Neural crest cell (in vitro differentiated cells): ENCODE measurements at regions not wholly inside any gene's neighbourhood (a gene's known extent, or its start where the extent isn't known, plus 50 kb on each side); places are given as distances from the start of the nearest gene placed in this dataset.

ENCODE experiments used
- DNase-seq: peaks from one replicate; pipeline ENCODE4 v3.0.0; 2021; ENCODE audit warnings: low read depth, mixed read lengths, low spot score
- H3K27ac Mint-ChIP-seq: one replicate; pipeline ENCODE4 v1.8.0; 2021; ENCODE audit warnings: mild to moderate bottlenecking, mixed read lengths; ENCODE audit not compliant: unreplicated experiment
- H3K27me3 Mint-ChIP-seq: 2 replicates; pipeline ENCODE4 v1.8.0; 2021; ENCODE audit warnings: low read depth, mild to moderate bottlenecking, mixed read lengths
- H3K36me3 Mint-ChIP-seq: 2 replicates; pipeline ENCODE4 v1.8.0; 2021; ENCODE audit warnings: low read depth, mild to moderate bottlenecking, mixed read lengths
- H3K4me1 Mint-ChIP-seq: 2 replicates; pipeline ENCODE4 v1.8.0; 2021; ENCODE audit warnings: mixed read lengths
- H3K4me3 Mint-ChIP-seq: one replicate; pipeline ENCODE4 v1.8.0; 2021; ENCODE audit warnings: mild to moderate bottlenecking, mixed read lengths
- H3K9me3 Mint-ChIP-seq: 2 replicates; pipeline ENCODE4 v1.8.0; 2021; ENCODE audit warnings: mixed read lengths
- TF ChIP-seq, protein P1 (sequence below): fragments of 200-600 bp; sonication (generic); conservative IDR thresholded peaks from 2 replicates; pipeline ENCODE4 v1.5.0; 2021; ENCODE audit warnings: antibody characterized with exemption, mild to moderate bottlenecking

DNA sequence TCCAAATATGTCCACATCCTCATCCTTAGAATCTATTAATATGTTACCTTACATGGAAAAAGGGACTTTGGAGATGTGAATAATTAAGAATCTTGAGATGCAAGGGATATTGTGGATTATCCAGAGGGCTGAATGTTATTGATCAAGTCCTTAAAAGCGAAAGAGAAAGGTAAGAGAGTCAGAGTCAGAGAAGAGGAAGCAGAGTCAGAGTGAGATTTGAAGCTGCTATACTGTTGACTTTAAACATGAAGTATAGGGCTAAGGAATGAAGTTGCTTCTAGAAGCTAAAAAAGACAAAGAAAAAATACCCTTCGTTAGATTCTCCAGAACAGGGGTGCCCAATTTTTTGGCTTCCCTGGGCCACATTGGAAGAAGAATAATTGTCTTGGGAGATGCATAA lies 627.2 kb upstream of the SLITRK6 start:
- TF ChIP-seq, protein P1, sequence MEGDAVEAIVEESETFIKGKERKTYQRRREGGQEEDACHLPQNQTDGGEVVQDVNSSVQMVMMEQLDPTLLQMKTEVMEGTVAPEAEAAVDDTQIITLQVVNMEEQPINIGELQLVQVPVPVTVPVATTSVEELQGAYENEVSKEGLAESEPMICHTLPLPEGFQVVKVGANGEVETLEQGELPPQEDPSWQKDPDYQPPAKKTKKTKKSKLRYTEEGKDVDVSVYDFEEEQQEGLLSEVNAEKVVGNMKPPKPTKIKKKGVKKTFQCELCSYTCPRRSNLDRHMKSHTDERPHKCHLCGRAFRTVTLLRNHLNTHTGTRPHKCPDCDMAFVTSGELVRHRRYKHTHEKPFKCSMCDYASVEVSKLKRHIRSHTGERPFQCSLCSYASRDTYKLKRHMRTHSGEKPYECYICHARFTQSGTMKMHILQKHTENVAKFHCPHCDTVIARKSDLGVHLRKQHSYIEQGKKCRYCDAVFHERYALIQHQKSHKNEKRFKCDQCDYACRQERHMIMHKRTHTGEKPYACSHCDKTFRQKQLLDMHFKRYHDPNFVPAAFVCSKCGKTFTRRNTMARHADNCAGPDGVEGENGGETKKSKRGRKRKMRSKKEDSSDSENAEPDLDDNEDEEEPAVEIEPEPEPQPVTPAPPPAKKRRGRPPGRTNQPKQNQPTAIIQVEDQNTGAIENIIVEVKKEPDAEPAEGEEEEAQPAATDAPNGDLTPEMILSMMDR: no peak
- Mint-ChIP-seq H3K4me1 (peaks cover 17% of the 10 kb centered on the region), H3K4me3 (no peak overlapping the region), H3K27ac (no peak overlapping the region), H3K27me3 (no peaks in the 10 kb centered on the region), H3K36me3 (peaks cover 3% of the 10 kb centered on the region), H3K9me3 (peaks cover 5% of the 10 kb centered on the region)
- DNase-seq: no peak

DNA sequence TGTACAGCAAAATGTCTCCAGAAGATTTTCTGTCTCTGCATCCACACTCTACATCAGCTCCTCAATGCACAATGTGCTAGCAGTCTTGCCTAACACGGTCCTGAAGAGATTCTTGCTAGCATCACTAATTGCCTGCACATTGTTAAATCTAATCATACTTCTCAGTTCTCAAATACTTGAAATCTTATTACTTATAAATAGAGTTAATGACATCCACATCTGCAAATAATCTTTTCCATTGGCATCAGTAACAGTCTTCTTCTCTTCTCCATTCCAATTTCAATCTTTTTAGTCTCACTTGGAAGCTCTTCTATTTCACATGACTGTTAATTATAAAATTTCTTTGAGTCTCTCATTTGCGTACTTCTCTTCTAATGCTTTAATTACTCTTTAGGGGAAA lies 630.5 kb upstream of the SLITRK6 start:
- DNase-seq: no peak
- peaks cover 7% of the 10 kb centered on the region for H3K36me3 Mint-ChIP-seq
- H3K4me3 Mint-ChIP-seq: no peak overlapping the region
- H3K27me3 Mint-ChIP-seq: no peaks in the 10 kb centered on the region
- H3K27ac Mint-ChIP-seq: no peak overlapping the region
- TF ChIP-seq, protein P1: no peak
- H3K4me1 Mint-ChIP-seq: peaks cover 10% of the 10 kb centered on the region
- peaks cover 10% of the 10 kb centered on the region for H3K9me3 Mint-ChIP-seq

DNA sequence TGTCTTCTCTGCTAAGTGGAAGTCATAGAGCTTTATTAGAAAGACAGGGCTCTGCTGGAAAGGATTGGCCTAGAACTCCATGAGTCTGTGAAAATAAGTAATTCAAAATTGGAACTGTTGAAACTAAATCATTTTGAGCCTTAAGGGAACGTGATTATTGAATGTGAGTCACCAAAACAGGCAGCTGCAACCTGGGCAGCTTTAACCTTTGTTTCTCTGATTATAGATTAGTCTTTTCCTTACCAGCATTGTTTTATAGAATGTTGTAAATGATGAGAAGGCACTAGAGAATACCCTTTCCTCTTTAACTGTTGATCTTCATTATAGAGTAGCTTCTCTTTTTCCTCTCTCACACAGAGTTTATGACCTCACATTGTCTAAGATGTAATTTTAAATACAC lies 638.8 kb upstream of the SLITRK6 start:
- TF ChIP-seq, protein P1: no peak
- Mint-ChIP-seq H3K36me3 (peaks cover 8% of the 10 kb centered on the region), H3K4me3 (peak overlapping the region; percentile 11), H3K4me1 (peaks cover 25% of the 10 kb centered on the region), H3K27ac (peak overlapping the region; percentile 69), H3K9me3 (peaks cover 8% of the 10 kb centered on the region), H3K27me3 (no peaks in the 10 kb centered on the region)
- no peak for DNase-seq

DNA sequence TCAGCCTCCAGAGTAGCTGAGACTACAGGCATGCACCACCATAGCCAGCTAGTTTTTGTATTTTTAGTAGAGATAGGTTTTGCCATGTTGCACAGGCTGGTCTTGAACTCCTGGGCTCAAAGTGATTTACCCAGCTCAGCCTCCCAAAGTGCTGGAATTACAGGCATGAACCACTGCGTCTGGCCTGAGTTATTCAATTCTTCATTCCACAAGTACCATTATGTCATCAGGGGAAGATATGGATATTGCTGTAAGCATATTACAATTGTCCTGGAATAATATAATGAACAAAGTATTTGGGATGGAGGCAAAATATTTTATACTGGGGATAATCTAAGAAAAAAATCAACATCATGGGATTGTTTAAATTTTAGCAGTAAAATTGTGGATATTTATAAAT lies 646.0 kb upstream of the SLITRK6 start:
- Mint-ChIP-seq H3K9me3 (peaks cover 3% of the 10 kb centered on the region), H3K4me3 (no peak overlapping the region), H3K27ac (no peak overlapping the region), H3K4me1 (peaks cover 8% of the 10 kb centered on the region), H3K36me3 (no peaks in the 10 kb centered on the region), H3K27me3 (no peaks in the 10 kb centered on the region)
- DNase-seq: no peak
- TF ChIP-seq, protein P1: no peak

DNA sequence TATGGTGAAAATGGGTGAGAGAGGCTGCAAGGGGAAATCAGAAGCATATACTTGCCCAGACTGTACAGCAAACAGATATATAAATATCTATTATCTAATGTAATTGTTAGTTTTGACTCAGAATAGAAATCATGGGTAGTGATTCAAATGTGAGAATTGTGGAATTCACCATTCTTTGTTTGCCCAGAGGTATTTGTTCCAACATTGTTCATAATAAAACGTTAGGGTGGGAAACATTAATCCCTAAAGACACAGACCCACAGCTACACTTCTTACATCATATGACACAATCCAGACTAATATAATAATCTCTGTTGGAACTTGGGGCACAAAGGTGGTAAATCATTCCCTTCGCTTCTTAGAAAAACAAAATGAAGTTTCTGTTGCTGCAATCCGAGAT lies 646.5 kb upstream of the SLITRK6 start:
- Mint-ChIP-seq H3K9me3 (peaks cover 3% of the 10 kb centered on the region), H3K27me3 (no peaks in the 10 kb centered on the region), H3K27ac (no peak overlapping the region), H3K4me1 (peaks cover 8% of the 10 kb centered on the region), H3K36me3 (no peaks in the 10 kb centered on the region), H3K4me3 (no peak overlapping the region)
- TF ChIP-seq, protein P1: no peak
- DNase-seq: no peak

DNA sequence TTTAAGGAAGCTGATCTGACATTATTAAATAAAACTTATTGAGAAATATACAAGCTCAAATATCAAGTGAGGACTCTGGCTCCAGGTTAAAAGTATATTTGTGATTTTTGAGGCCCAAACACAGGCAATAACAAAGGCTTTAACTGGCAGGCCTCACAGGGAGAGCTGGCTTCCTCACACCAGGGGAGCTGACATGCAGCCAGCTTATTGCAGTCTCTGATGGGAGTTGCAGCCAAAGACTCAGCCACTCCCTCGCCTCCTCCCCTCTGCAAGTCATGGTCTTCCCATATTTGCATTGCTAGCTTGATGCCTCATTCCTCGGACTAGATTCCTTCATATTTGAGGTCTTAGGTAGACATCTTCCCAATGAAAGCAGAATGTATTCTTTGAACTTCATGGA lies 647.1 kb upstream of the SLITRK6 start:
- Mint-ChIP-seq H3K4me1 (peaks cover 8% of the 10 kb centered on the region), H3K27ac (no peak overlapping the region)

More for the DNA sequence above, 647.1 kb upstream of the SLITRK6 start:
- no peak for DNase-seq
- peaks cover 3% of the 10 kb centered on the region for H3K9me3 Mint-ChIP-seq
- no peak overlapping the region for H3K4me3 Mint-ChIP-seq
- TF ChIP-seq, protein P1: no peak
- no peaks in the 10 kb centered on the region for H3K27me3 Mint-ChIP-seq
- no peaks in the 10 kb centered on the region for H3K36me3 Mint-ChIP-seq
